ENCODE measurements at regions not wholly inside any gene's neighbourhood (a gene's known extent, or its start where the extent isn't known, plus 50 kb on each side); places are given as distances from the start of the nearest gene placed in this dataset.

- H3K4me2 ChIP-seq (ENCODE audit: low read length) = no peak overlapping the region
- no peak overlapping the region for H2AFZ ChIP-seq (ENCODE audit: low read depth, low read length)
- no peak for TF ChIP-seq EP300 (conservative IDR thresholded peaks at IDR 0.05; ENCODE audit: poor library complexity, severe bottlenecking)
- no peak for TF ChIP-seq RAD21 (conservative IDR thresholded peaks at IDR 0.05)
- TF ChIP-seq SMC3 (conservative IDR thresholded peaks at IDR 0.05; ENCODE audit: poor library complexity) = no peak
- no peak for TF ChIP-seq POLR2AphosphoS5 (IDR thresholded peaks at IDR 0.05)
- TF ChIP-seq EZH2 (IDR thresholded peaks at IDR 0.05; ENCODE audit: borderline replicate concordance, insufficient read depth, low read length, poor library complexity, severe bottlenecking) = no peak
- no peak for TF ChIP-seq CTCF (IDR thresholded peaks at IDR 0.05; ENCODE audit: poor library complexity, severe bottlenecking)
- H3K9me2 ChIP-seq (ENCODE audit: insufficient read depth, low read length) = no peaks in the 10 kb centered on the region
- no peaks in the 10 kb centered on the region for H3F3A ChIP-seq (ENCODE audit: insufficient read depth, low read length, poor library complexity, severe bottlenecking)
- H4K20me1 ChIP-seq (ENCODE audit: insufficient read depth) = no peaks in the 10 kb centered on the region
- no peak overlapping the region for H3K27ac ChIP-seq (ENCODE audit: low read length)
- no peak overlapping the region for H3K9ac ChIP-seq (ENCODE audit: low read length)
- no peak overlapping the region for H3K4me3 ChIP-seq (ENCODE audit: low read length)
- H3K27me3 ChIP-seq (ENCODE audit: insufficient read depth, low read depth, low read length) = peaks cover 31% of the 10 kb centered on the region
- H3K79me2 ChIP-seq (replicated peaks; ENCODE audit: insufficient read depth, low read length) = no peaks in the 10 kb centered on the region
- H3K36me3 ChIP-seq (ENCODE audit: insufficient read depth, low read length) = no peaks in the 10 kb centered on the region
- no peaks in the 10 kb centered on the region for H3K9me3 ChIP-seq (ENCODE audit: low read length)
Observed at GRCh38 chr22:22180738-22181285, 63.8 kb upstream of the VPREB1 start.

- Histone ChIP-seq H3K27ac (ENCODE audit: low read length) (no peak overlapping the region), H2AFZ (ENCODE audit: low read depth, low read length) (no peak overlapping the region), H3K27me3 (ENCODE audit: insufficient read depth, low read depth, low read length) (peaks cover 31% of the 10 kb centered on the region), H4K20me1 (ENCODE audit: insufficient read depth) (no peaks in the 10 kb centered on the region), H3K9ac (ENCODE audit: low read length) (no peak overlapping the region), H3K4me2 (ENCODE audit: low read length) (no peak overlapping the region), H3K9me3 (ENCODE audit: low read length) (no peaks in the 10 kb centered on the region), H3F3A (ENCODE audit: insufficient read depth, low read length, poor library complexity, severe bottlenecking) (no peaks in the 10 kb centered on the region), H3K36me3 (ENCODE audit: insufficient read depth, low read length) (no peaks in the 10 kb centered on the region), H3K4me3 (ENCODE audit: low read length) (no peak overlapping the region), H3K79me2 (replicated peaks; ENCODE audit: insufficient read depth, low read length) (no peaks in the 10 kb centered on the region), H3K9me2 (ENCODE audit: insufficient read depth, low read length) (no peaks in the 10 kb centered on the region)
- TF ChIP-seq SMC3 (conservative IDR thresholded peaks at IDR 0.05; ENCODE audit: poor library complexity) (no peak), EP300 (conservative IDR thresholded peaks at IDR 0.05; ENCODE audit: poor library complexity, severe bottlenecking) (no peak), POLR2AphosphoS5 (IDR thresholded peaks at IDR 0.05) (no peak), MXI1 (conservative IDR thresholded peaks at IDR 0.05; ENCODE audit: poor library complexity, severe bottlenecking) (no peak), EZH2 (IDR thresholded peaks at IDR 0.05; ENCODE audit: borderline replicate concordance, insufficient read depth, low read length, poor library complexity, severe bottlenecking) (no peak), CTCF (IDR thresholded peaks at IDR 0.05; ENCODE audit: poor library complexity, severe bottlenecking) (no peak), RAD21 (conservative IDR thresholded peaks at IDR 0.05) (no peak), REST (IDR thresholded peaks at IDR 0.05; ENCODE audit: borderline replicate concordance) (no peak), TAF1 (IDR thresholded peaks at IDR 0.05; ENCODE audit: low read depth) (no peak)
Observed at GRCh38 chr22:22179858-22180257, 64.7 kb upstream of the VPREB1 start.
